ENCODE measurements at regions not wholly inside any gene's neighbourhood (a gene's known extent, or its start where the extent isn't known, plus 50 kb on each side); places are given as distances from the start of the nearest gene placed in this dataset.

DNA sequence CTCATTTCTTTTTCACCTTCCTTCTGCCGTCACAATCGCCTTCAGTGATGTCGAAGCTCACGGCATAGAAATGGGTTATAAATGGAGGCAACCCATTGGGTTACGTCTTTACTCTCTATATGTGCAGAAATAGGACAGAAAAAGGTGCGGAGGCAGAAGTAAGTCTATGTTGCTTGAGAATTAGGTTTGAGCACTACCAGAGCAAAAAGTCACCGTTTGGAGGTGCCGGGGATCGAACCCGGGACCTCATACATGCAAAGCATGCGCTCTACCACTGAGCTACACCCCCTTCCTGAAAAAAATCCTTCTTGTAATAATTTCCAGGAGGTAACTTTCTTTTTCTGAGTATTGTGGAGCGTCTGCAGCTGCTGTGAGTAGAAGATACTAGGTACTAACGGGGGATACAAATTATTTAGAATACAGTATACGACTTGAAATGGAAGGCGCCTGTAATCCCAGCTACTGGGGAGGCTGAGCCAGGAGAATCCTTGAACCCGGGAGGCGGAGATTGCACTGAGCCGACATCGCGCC, 134.2 kb downstream of the TRIM27 start:
- Mint-ChIP-seq H3K4me1 (peaks cover 30% of the 10 kb centered on the region), H3K9me3 (no peaks in the 10 kb centered on the region), H3K4me3 (peak overlapping the region; percentile 89), H3K27me3 (ENCODE audit: low read depth) (peaks cover 99% of the 10 kb centered on the region), H3K36me3 (no peaks in the 10 kb centered on the region), H3K27ac (peak overlapping the region; percentile 38)
- ChIA-PET CTCF (interaction anchor here (1.2 kb wide), 1 partner anchor 19 kb away, joined by 3 read pairs; no protein-coding TSS in a partner anchor), POLR2A (interaction anchor here (0.6 to 1.3 kb wide), 4 partner anchors 14 to 899 kb away, joined by 3 to 10 read pairs (median 3); no protein-coding TSS in a partner anchor)
- TF ChIP-seq GTF2I (CRISPR knock-in tag; conservative IDR thresholded peaks at IDR 0.05) (no peak), AR (CRISPR knock-in tag; IDR thresholded peaks at IDR 0.05) (peak; percentile 46; the same call in 1 of the 2 replicates), TEAD1 (CRISPR knock-in tag; IDR thresholded peaks at IDR 0.05) (no peak), ETV6 (CRISPR knock-in tag; IDR thresholded peaks at IDR 0.05) (0 out of 2 replicates have a peak, but pooled peaks have one; percentile 32), FOXP4 (CRISPR knock-in tag; IDR thresholded peaks at IDR 0.05) (0 out of 2 replicates have a peak, but pooled peaks have one; percentile 23), GABPB1 (CRISPR knock-in tag; IDR thresholded peaks at IDR 0.05) (peak; percentile 30; the same call in 1 of the 2 replicates), SOX15 (CRISPR knock-in tag; IDR thresholded peaks at IDR 0.05) (no peak), ZNF671 (CRISPR knock-in tag; IDR thresholded peaks at IDR 0.05) (0 out of 2 replicates have a peak, but pooled peaks have one; percentile 51)
- TF ChIP-seq, protein P1, sequence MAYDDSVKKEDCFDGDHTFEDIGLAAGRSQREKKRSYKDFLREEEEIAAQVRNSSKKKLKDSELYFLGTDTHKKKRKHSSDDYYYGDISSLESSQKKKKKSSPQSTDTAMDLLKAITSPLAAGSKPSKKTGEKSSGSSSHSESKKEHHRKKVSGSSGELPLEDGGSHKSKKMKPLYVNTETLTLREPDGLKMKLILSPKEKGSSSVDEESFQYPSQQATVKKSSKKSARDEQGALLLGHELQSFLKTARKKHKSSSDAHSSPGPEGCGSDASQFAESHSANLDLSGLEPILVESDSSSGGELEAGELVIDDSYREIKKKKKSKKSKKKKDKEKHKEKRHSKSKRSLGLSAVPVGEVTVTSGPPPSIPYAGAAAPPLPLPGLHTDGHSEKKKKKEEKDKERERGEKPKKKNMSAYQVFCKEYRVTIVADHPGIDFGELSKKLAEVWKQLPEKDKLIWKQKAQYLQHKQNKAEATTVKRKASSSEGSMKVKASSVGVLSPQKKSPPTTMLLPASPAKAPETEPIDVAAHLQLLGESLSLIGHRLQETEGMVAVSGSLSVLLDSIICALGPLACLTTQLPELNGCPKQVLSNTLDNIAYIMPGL (CRISPR knock-in tag; IDR thresholded peaks at IDR 0.05): peak; percentile 53
- peak; percentile 64 for ATAC-seq
- peak; percentile 66 for DNase-seq (ENCODE audit: low spot score)

DNA sequence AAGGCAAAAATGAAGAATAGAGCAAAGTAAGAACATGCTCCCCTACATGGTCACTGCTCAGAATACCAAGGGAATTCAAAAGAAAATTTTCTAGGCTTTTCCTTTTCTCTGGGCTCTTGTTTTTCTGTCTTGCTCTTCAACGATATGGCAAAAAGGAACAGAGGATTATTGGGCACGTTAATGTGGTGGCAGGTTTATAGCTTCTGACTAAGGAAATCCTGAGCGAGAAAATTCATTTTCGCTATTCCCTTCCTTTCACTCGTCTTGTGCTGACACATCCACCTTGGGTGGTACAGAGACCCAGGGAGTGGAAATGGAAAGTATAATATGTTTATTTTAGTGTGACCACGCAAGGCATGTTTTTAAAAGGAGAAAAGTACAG, 132.8 kb downstream of the TRIM27 start:
- Mint-ChIP-seq H3K9me3 (no peaks in the 10 kb centered on the region), H3K27me3 (ENCODE audit: low read depth) (peaks cover 99% of the 10 kb centered on the region), H3K27ac (no peak overlapping the region), H3K4me1 (peaks cover 33% of the 10 kb centered on the region), H3K36me3 (no peaks in the 10 kb centered on the region), H3K4me3 (peak overlapping the region; percentile 89)
- ChIA-PET POLR2A (no interaction called here), CTCF (interaction anchor here (0.8 to 1.0 kb wide), 2 partner anchors 19 to 47 kb away, joined by 3 to 5 read pairs; no protein-coding TSS in a partner anchor)
- ATAC-seq: no peak
- TF ChIP-seq, protein P2, sequence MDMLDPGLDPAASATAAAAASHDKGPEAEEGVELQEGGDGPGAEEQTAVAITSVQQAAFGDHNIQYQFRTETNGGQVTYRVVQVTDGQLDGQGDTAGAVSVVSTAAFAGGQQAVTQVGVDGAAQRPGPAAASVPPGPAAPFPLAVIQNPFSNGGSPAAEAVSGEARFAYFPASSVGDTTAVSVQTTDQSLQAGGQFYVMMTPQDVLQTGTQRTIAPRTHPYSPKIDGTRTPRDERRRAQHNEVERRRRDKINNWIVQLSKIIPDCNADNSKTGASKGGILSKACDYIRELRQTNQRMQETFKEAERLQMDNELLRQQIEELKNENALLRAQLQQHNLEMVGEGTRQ (CRISPR knock-in tag; IDR thresholded peaks at IDR 0.05): no peak
- TF ChIP-seq FOXP1 (CRISPR knock-in tag; IDR thresholded peaks at IDR 0.05; ENCODE audit: borderline replicate concordance): no peak
- TF ChIP-seq ZNF317 (CRISPR knock-in tag; IDR thresholded peaks at IDR 0.05; ENCODE audit: borderline replicate concordance, low read depth): no peak
- TF ChIP-seq, protein P3, sequence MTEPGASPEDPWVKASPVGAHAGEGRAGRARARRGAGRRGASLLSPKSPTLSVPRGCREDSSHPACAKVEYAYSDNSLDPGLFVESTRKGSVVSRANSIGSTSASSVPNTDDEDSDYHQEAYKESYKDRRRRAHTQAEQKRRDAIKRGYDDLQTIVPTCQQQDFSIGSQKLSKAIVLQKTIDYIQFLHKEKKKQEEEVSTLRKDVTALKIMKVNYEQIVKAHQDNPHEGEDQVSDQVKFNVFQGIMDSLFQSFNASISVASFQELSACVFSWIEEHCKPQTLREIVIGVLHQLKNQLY (CRISPR knock-in tag; IDR thresholded peaks at IDR 0.05): no peak
- TF ChIP-seq KAT7 (CRISPR knock-in tag; IDR thresholded peaks at IDR 0.05; ENCODE audit: borderline replicate concordance): no peak
- TF ChIP-seq ZNF423 (CRISPR knock-in tag; IDR thresholded peaks at IDR 0.05): no peak
- TF ChIP-seq TEAD1 (CRISPR knock-in tag; IDR thresholded peaks at IDR 0.05): no peak
- TF ChIP-seq ZNF263 (CRISPR knock-in tag; IDR thresholded peaks at IDR 0.05; ENCODE audit: low read depth): no peak
- TF ChIP-seq NFE2L1 (CRISPR knock-in tag; IDR thresholded peaks at IDR 0.05): no peak
- TF ChIP-seq MYBL2 (CRISPR knock-in tag; IDR thresholded peaks at IDR 0.05): no peak
- no peak for TF ChIP-seq ZNF671 (CRISPR knock-in tag; IDR thresholded peaks at IDR 0.05)
- TF ChIP-seq, protein P4, sequence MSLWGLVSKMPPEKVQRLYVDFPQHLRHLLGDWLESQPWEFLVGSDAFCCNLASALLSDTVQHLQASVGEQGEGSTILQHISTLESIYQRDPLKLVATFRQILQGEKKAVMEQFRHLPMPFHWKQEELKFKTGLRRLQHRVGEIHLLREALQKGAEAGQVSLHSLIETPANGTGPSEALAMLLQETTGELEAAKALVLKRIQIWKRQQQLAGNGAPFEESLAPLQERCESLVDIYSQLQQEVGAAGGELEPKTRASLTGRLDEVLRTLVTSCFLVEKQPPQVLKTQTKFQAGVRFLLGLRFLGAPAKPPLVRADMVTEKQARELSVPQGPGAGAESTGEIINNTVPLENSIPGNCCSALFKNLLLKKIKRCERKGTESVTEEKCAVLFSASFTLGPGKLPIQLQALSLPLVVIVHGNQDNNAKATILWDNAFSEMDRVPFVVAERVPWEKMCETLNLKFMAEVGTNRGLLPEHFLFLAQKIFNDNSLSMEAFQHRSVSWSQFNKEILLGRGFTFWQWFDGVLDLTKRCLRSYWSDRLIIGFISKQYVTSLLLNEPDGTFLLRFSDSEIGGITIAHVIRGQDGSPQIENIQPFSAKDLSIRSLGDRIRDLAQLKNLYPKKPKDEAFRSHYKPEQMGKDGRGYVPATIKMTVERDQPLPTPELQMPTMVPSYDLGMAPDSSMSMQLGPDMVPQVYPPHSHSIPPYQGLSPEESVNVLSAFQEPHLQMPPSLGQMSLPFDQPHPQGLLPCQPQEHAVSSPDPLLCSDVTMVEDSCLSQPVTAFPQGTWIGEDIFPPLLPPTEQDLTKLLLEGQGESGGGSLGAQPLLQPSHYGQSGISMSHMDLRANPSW (CRISPR knock-in tag; conservative IDR thresholded peaks at IDR 0.05; ENCODE audit: low read depth): no peak
- no peak for DNase-seq (ENCODE audit: low spot score)

Data from WTC11 (cell line).